ENCODE measurements at regions not wholly inside any gene's neighbourhood (a gene's known extent, or its start where the extent isn't known, plus 50 kb on each side); places are given as distances from the start of the nearest gene placed in this dataset.

- no peak for TF ChIP-seq CTCF (IDR thresholded peaks at IDR 0.05)
- no peak for TF ChIP-seq EP300 (IDR thresholded peaks at IDR 0.05)
- TF ChIP-seq POLR2AphosphoS5 (IDR thresholded peaks at IDR 0.05): no peak
- no peak for TF ChIP-seq POLR2A (IDR thresholded peaks at IDR 0.05; ENCODE audit: low read depth)
These were observed 179.8 kb downstream of the KCNRG start for GRCh38 chr13:50195045-50195444.

Measured in esophagus muscularis mucosa (tissue), 4 donors.